ENCODE measurements at regions not wholly inside any gene's neighbourhood (a gene's known extent, or its start where the extent isn't known, plus 50 kb on each side); places are given as distances from the start of the nearest gene placed in this dataset.

GRCh38 chr3:176172492-176172891 lies 1024.8 kb downstream of the TBL1XR1 start:
- Mint-ChIP-seq H3K27me3 (ENCODE audit: unreplicated experiment) (no peaks in the 10 kb centered on the region), H3K9me3 (ENCODE audit: unreplicated experiment) (no peaks in the 10 kb centered on the region), H3K27ac (ENCODE audit: unreplicated experiment) (no peak overlapping the region), H3K4me1 (ENCODE audit: low read depth, unreplicated experiment) (no peaks in the 10 kb centered on the region), H3K36me3 (ENCODE audit: unreplicated experiment) (no peaks in the 10 kb centered on the region), H3K4me3 (ENCODE audit: unreplicated experiment) (no peak overlapping the region)
- no peak for TF ChIP-seq CTCF (IDR thresholded peaks at IDR 0.05; ENCODE audit: partially characterized antibody, unreplicated experiment)
- no peak for DNase-seq

GRCh38 chr3:176167272-176167671 lies 1030.0 kb downstream of the TBL1XR1 start:
- no peaks in the 10 kb centered on the region for H3K9me3 Mint-ChIP-seq (ENCODE audit: unreplicated experiment)
- TF ChIP-seq CTCF (IDR thresholded peaks at IDR 0.05; ENCODE audit: partially characterized antibody, unreplicated experiment): no peak
- H3K36me3 Mint-ChIP-seq (ENCODE audit: unreplicated experiment): no peaks in the 10 kb centered on the region
- no peaks in the 10 kb centered on the region for H3K27me3 Mint-ChIP-seq (ENCODE audit: unreplicated experiment)
- H3K27ac Mint-ChIP-seq (ENCODE audit: unreplicated experiment): no peak overlapping the region
- no peaks in the 10 kb centered on the region for H3K4me1 Mint-ChIP-seq (ENCODE audit: low read depth, unreplicated experiment)
- no peak overlapping the region for H3K4me3 Mint-ChIP-seq (ENCODE audit: unreplicated experiment)
- no peak for DNase-seq

GRCh38 chr3:176160997-176161396 lies 1036.3 kb downstream of the TBL1XR1 start:
- no peaks in the 10 kb centered on the region for H3K36me3 Mint-ChIP-seq (ENCODE audit: unreplicated experiment)
- no peaks in the 10 kb centered on the region for H3K27me3 Mint-ChIP-seq (ENCODE audit: unreplicated experiment)
- TF ChIP-seq CTCF (IDR thresholded peaks at IDR 0.05; ENCODE audit: partially characterized antibody, unreplicated experiment): no peak
- DNase-seq: no peak
- no peaks in the 10 kb centered on the region for H3K9me3 Mint-ChIP-seq (ENCODE audit: unreplicated experiment)
- no peak overlapping the region for H3K4me3 Mint-ChIP-seq (ENCODE audit: unreplicated experiment)
- H3K4me1 Mint-ChIP-seq (ENCODE audit: low read depth, unreplicated experiment): no peaks in the 10 kb centered on the region
- H3K27ac Mint-ChIP-seq (ENCODE audit: unreplicated experiment): no peak overlapping the region

- Mint-ChIP-seq H3K27ac (ENCODE audit: unreplicated experiment) (no peak overlapping the region), H3K9me3 (ENCODE audit: unreplicated experiment) (no peaks in the 10 kb centered on the region), H3K36me3 (ENCODE audit: unreplicated experiment) (no peaks in the 10 kb centered on the region), H3K4me1 (ENCODE audit: low read depth, unreplicated experiment) (no peaks in the 10 kb centered on the region), H3K4me3 (ENCODE audit: unreplicated experiment) (no peak overlapping the region), H3K27me3 (ENCODE audit: unreplicated experiment) (no peaks in the 10 kb centered on the region)
- TF ChIP-seq CTCF (IDR thresholded peaks at IDR 0.05; ENCODE audit: partially characterized antibody, unreplicated experiment): no peak
- DNase-seq: no peak
Measured at GRCh38 chr3:176159796-176160195, 1037.5 kb downstream of the TBL1XR1 start.

GRCh38 chr3:176155012-176155411 lies 1042.3 kb downstream of the TBL1XR1 start:
- Mint-ChIP-seq H3K27ac (ENCODE audit: unreplicated experiment) (no peak overlapping the region), H3K4me1 (ENCODE audit: low read depth, unreplicated experiment) (no peaks in the 10 kb centered on the region), H3K27me3 (ENCODE audit: unreplicated experiment) (peaks cover 2% of the 10 kb centered on the region)

More at GRCh38 chr3:176155012-176155411, 1042.3 kb downstream of the TBL1XR1 start:
- TF ChIP-seq CTCF (IDR thresholded peaks at IDR 0.05; ENCODE audit: partially characterized antibody, unreplicated experiment): no peak
- no peak for DNase-seq
- no peak overlapping the region for H3K4me3 Mint-ChIP-seq (ENCODE audit: unreplicated experiment)
- H3K9me3 Mint-ChIP-seq (ENCODE audit: unreplicated experiment): no peaks in the 10 kb centered on the region
- H3K36me3 Mint-ChIP-seq (ENCODE audit: unreplicated experiment): no peaks in the 10 kb centered on the region

All from glutamatergic neuron (in vitro differentiated cells).